ENCODE measurements at regions not wholly inside any gene's neighbourhood (a gene's known extent, or its start where the extent isn't known, plus 50 kb on each side); places are given as distances from the start of the nearest gene placed in this dataset.

- TF ChIP-seq CTCF (IDR thresholded peaks at IDR 0.05 in 8 of 11, conservative IDR thresholded peaks at IDR 0.05 in 3 of 11) (no peak), POLR2A (IDR thresholded peaks at IDR 0.05) (no peak)
These were observed 677.4 kb upstream of the PABPC4L start for GRCh38 chr4:134879019-134879418.
